Retinal pigment epithelial cell (primary cell): ENCODE measurements at regions not wholly inside any gene's neighbourhood (a gene's known extent, or its start where the extent isn't known, plus 50 kb on each side); places are given as distances from the start of the nearest gene placed in this dataset.
A peak's percentile ranks its signal among the peaks of the same experiment; 100 is the strongest.

ENCODE experiments used
- DNase-seq: peaks from one replicate; pipeline ENCODE4 v3.0.0-alpha.2; 2010; ENCODE audit warnings: low read depth
- H3K4me3 ChIP-seq: 2 replicates; pipeline ENCODE4 v1.5.1; 2011; ENCODE audit warnings: mild to moderate bottlenecking, low read length, control low read depth, moderate library complexity
- TF ChIP-seq, protein P1 (sequence below): conservative IDR thresholded peaks from 2 replicates; pipeline ENCODE4 v1.5.1; 2011; ENCODE audit warnings: low read depth, low read length, control low read depth, inconsistent platforms

DNA sequence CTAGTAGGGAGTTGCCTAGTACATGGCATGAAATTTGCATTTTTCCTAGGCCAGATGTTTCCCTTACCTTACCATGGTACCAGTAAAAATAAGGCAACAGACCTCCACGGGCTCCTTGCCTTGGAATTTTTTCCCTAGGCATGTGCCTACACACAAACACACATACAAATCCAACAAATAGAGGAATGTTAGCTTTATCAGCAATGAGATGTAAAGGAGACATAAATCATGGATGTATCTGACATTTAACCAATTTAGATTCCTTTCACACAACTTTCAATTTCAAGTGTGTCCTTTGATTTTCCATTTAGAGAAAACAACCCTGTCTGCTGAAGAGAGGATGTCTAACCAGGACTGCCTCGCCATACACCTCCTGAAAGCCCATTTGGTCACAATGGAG lies 209.7 kb upstream of the SP4 start:
- H3K4me3 ChIP-seq: no peak overlapping the region
- no peak for DNase-seq
- TF ChIP-seq, protein P1, sequence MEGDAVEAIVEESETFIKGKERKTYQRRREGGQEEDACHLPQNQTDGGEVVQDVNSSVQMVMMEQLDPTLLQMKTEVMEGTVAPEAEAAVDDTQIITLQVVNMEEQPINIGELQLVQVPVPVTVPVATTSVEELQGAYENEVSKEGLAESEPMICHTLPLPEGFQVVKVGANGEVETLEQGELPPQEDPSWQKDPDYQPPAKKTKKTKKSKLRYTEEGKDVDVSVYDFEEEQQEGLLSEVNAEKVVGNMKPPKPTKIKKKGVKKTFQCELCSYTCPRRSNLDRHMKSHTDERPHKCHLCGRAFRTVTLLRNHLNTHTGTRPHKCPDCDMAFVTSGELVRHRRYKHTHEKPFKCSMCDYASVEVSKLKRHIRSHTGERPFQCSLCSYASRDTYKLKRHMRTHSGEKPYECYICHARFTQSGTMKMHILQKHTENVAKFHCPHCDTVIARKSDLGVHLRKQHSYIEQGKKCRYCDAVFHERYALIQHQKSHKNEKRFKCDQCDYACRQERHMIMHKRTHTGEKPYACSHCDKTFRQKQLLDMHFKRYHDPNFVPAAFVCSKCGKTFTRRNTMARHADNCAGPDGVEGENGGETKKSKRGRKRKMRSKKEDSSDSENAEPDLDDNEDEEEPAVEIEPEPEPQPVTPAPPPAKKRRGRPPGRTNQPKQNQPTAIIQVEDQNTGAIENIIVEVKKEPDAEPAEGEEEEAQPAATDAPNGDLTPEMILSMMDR: no peak

DNA sequence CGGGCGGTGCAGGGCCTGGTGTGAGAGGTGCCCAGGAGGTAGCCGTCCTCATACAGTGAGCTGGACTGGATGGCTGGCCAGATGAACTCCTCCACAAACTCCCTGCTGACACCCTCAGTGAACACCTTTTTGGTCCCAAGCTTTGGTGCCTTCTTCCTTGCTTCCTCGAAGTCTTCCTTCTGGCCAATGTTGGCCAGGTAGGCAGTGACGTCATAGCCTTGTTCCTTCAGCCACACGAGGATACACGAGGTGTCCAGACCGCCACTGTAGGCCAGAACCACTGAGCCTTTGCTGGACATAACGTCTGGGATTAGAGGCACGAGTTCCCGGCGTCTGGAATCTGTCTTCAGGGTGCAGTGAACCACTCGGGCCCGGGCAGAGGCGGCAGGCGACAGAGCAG lies 206.8 kb upstream of the SP4 start:
- DNase-seq: no peak
- TF ChIP-seq, protein P1: no peak
- no peak overlapping the region for H3K4me3 ChIP-seq

DNA sequence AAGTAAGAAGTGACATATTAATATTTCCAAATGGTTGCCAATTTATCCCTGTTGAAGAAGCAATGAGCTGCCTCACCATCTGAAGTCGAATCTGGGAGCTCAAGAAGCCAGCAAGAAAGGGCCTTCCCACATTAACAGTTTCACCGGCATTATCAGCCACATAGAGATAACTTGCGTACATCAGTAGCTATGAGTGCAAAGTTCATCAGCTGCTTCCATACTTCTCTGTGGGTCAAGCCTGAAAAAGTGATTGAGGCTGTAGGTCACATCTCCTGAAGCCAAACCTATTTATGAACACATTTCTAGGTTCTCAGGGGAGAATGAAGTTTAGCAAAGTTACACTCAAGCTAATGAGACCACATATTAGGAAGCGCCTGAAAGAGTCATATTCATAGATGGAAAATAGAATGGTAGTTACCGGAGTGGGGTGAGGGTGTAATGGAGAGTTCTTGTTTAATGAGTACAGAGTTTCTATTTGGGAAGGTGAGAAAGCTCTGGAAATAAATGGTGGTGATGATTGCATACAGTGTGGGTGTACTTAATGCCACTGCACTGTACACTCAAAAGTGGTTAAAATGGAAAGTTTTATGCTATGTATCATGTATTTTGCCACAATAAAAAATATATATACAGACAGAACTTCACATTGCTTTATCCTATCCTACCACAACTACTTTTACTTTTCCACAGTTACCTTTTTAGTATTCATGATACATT lies 189.3 kb upstream of the SP4 start:
- DNase-seq: no peak
- TF ChIP-seq, protein P1: no peak
- no peak overlapping the region for H3K4me3 ChIP-seq

DNA sequence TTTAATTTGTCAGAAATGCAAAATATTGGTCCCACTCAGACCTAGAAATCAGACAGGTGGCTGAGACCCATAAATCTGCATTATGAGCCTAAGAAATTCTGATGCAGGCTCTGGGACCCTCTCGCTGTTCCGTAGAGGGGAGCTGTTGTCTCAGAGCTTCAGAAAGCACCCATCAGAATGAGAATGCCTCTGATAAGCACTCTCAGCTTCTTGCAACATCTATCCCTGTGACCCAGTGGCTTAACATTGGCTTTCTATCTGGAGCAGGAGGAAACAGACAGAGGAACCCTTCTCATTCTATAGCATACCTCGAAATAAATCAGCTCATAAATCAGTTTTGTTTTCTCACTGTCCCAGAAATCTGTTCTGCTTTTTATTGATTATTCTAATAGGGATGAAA lies 184.6 kb upstream of the SP4 start:
- H3K4me3 ChIP-seq: no peak overlapping the region
- TF ChIP-seq, protein P1: no peak
- DNase-seq: no peak

DNA sequence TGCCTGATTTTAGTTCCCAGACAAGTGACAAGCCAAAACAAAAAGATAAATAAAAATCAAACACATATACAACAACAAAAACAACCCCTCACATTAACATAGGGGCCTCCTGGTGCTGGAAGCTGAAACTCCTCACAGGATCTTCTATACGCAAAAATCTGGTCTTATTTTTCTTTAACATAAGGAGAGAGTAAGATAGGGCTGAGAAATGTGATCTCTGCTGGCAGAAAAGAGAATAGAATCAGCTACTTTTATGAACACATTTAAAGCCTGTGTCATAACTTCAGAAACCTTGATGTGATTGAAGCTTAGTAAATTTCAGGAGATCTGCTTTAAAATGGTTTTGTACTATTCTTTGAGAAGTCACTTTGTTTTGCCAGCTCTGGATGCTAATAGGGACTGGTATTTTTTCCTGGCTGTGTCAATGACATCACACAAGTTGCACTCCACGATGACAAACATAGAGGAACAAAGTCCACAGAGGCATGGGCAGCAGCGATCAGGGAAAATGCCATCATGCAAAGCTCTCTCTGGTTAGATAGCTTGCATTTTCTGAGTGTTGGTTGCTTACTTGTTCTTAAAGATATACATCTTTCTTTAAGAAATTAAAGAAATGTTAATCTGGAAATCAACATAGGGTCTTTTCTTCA lies 176.6 kb upstream of the SP4 start:
- no peak overlapping the region for H3K4me3 ChIP-seq
- DNase-seq: no peak
- TF ChIP-seq, protein P1: no peak

DNA sequence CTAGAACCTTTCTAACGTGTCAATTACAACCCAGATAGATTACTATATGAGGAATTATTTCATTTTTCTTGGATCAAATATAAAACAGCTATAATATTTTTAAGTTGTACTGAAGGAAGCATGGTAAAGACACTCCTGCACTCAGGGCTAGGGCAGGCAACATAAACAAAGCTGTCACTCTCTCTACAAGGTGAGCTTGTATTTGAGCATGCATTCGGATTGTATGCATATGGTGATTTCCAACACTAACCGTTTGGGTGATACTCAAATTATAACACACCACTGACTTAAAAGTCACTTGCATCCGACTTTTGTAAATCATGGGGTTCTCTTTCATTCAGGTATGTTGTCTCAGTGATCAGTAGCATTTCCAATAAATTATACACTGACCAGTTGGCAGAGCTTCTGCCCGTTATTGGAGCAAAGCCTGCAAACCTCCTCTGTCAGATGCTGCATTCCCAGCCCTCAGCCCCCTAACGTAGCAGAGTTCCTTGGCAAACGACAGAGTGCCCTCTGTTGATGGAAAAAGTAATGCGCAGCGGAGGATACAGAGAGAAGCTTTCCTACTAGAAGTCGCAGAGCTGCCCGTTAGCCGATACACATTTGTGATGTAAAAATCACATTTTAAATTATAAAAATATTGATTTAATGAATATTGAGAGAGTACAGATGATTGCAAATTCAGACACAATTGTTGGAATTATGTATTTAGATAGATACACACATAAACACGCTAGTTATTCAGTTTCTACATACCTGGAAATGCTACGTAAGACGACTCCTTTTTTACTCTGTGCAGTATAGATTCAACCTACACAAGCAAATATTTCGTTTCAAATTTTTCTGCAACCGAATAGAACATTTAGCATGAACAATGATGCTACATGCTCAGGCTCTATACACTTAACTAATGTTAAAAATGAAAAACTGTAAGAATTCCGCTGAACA lies 173.9 kb upstream of the SP4 start:
- DNase-seq: peak; percentile 29
- TF ChIP-seq, protein P1: peak; percentile 87
- H3K4me3 ChIP-seq: no peak overlapping the region
